ENCODE measurements at regions not wholly inside any gene's neighbourhood (a gene's known extent, or its start where the extent isn't known, plus 50 kb on each side); places are given as distances from the start of the nearest gene placed in this dataset.

- Histone ChIP-seq H3K27ac (ENCODE audit: low read depth, low read length) (no peak overlapping the region), H4K8ac (ENCODE audit: extremely low read depth, insufficient read depth, low read length) (no peak overlapping the region), H3K9ac (replicated peaks in 1 of 4; ENCODE audit: extremely low read depth in 1 of 4, low read depth in 3 of 4, low read length in 3 of 4) (no peak overlapping the region), H3K18ac (ENCODE audit: extremely low read depth, low read length) (no peak overlapping the region), H3K27me3 (replicated peaks in 1 of 4; ENCODE audit: control insufficient read depth in 3 of 4, extremely low read depth in 1 of 4, insufficient read depth in 3 of 4, low read length in 3 of 4) (no peaks in the 10 kb centered on the region), H3K4ac (replicated peaks; ENCODE audit: insufficient read length, low read depth, low read length) (no peak overlapping the region), H3K56ac (replicated peaks; ENCODE audit: insufficient read length, low read depth, low read length) (no peak overlapping the region), H2AFZ (ENCODE audit: low read length) (no peak overlapping the region), H2BK20ac (ENCODE audit: low read length) (no peak overlapping the region), H3K79me2 (ENCODE audit: control insufficient read depth in 1 of 2, insufficient read depth in 2 of 2, low read length in 2 of 2) (peaks cover 5 to 96% of the 10 kb centered on the region in 2 experiments; a peak in 3 of 4 replicates), H3K79me1 (ENCODE audit: low read depth, low read length) (peaks cover 7% of the 10 kb centered on the region), H3K4me2 (ENCODE audit: insufficient read depth in 1 of 2, low read depth in 2 of 2, low read length in 2 of 2) (no peak overlapping the region), H2BK15ac (ENCODE audit: low read length) (no peak overlapping the region), H2BK5ac (ENCODE audit: low read depth, low read length) (no peak overlapping the region), H4K91ac (replicated peaks; ENCODE audit: insufficient read length, low read length) (no peak overlapping the region), H3K23me2 (ENCODE audit: low read depth, low read length) (no peaks in the 10 kb centered on the region), H2AK5ac (ENCODE audit: low read depth, low read length) (no peak overlapping the region), H3K23ac (ENCODE audit: insufficient read length) (no peak overlapping the region), H4K5ac (ENCODE audit: insufficient read length, low read depth, low read length) (no peak overlapping the region), H2BK120ac (replicated peaks; ENCODE audit: low read depth, low read length) (no peak overlapping the region), H3K9me3 (ENCODE audit: insufficient read depth in 2 of 2, low read depth in 1 of 2, low read length in 1 of 2) (no peaks in the 10 kb centered on the region), H2BK12ac (ENCODE audit: low read depth, low read length) (no peak overlapping the region), H3K4me3 (ENCODE audit: extremely low read depth in 1 of 4, insufficient read depth in 2 of 4, low read depth in 3 of 4, low read length in 4 of 4) (no peak overlapping the region), H4K20me1 (replicated peaks in 1 of 2; ENCODE audit: control insufficient read depth in 1 of 2, insufficient read depth in 2 of 2, low read length in 2 of 2) (peaks cover 0 to 9% of the 10 kb centered on the region in 2 experiments), H3K14ac (ENCODE audit: insufficient read length) (no peak overlapping the region), H3K4me1 (replicated peaks in 1 of 4; ENCODE audit: control insufficient read depth in 3 of 4, insufficient read depth in 4 of 4, low read length in 3 of 4) (peaks cover 0 to 6% (median 0%) of the 10 kb centered on the region in 4 experiments; a peak in 1 of 7 replicates), H3K36me3 (ENCODE audit: control insufficient read depth in 2 of 4, insufficient read depth in 4 of 4, low read length in 3 of 4) (no peaks in the 10 kb centered on the region; a peak in 1 of 8 replicates)
- ChIA-PET CTCF (ENCODE audit: partially characterized antibody) (interaction anchor here (0.6 to 0.9 kb wide), 2 partner anchors 9 to 724 kb away, joined by 3 read pairs; no protein-coding TSS in a partner anchor), POLR2A (ENCODE audit: partially characterized antibody) (no interaction called here)
- DNase-seq (ENCODE audit: low read depth in 1 of 2, low spot score in 2 of 2) = no peak
- FAIRE-seq = no peak
- TF ChIP-seq POU5F1 (IDR thresholded peaks at IDR 0.05; ENCODE audit: low read depth, low read length) (no peak), NANOG (IDR thresholded peaks at IDR 0.05; ENCODE audit: insufficient read depth, low read depth, low read length, poor library complexity, severe bottlenecking) (no peak), JUND (IDR thresholded peaks at IDR 0.05; ENCODE audit: low read length) (no peak), KDM5A (IDR thresholded peaks at IDR 0.05; ENCODE audit: low read length) (no peak), USF2 (IDR thresholded peaks at IDR 0.05; ENCODE audit: low read length) (no peak), RAD21 (IDR thresholded peaks at IDR 0.05 in 1 of 2, conservative IDR thresholded peaks at IDR 0.05 in 1 of 2; ENCODE audit: low read depth in 2 of 2, low read length in 2 of 2) (no peak), BACH1 (IDR thresholded peaks at IDR 0.05; ENCODE audit: low read length) (no peak), E2F6 (IDR thresholded peaks at IDR 0.05) (no peak), CBX8 (IDR thresholded peaks at IDR 0.05; ENCODE audit: borderline replicate concordance, low read depth, low read length) (no peak), JUN (IDR thresholded peaks at IDR 0.05; ENCODE audit: low read depth, low read length) (no peak), RBBP5 (IDR thresholded peaks at IDR 0.05; ENCODE audit: borderline replicate concordance, low read depth, low read length) (no peak), GABPA (IDR thresholded peaks at IDR 0.05; ENCODE audit: borderline replicate concordance, insufficient read depth, low read length) (no peak), SP4 (IDR thresholded peaks at IDR 0.05; ENCODE audit: low read length) (no peak), BRCA1 (IDR thresholded peaks at IDR 0.05; ENCODE audit: low read depth, low read length) (no peak)
Measured at GRCh38 chr5:124689653-124690052, 56.8 kb downstream of the ZNF608 start.

All from H1 (cell line).